Neural cell (in vitro differentiated cells): ENCODE measurements at regions not wholly inside any gene's neighbourhood (a gene's known extent, or its start where the extent isn't known, plus 50 kb on each side); places are given as distances from the start of the nearest gene placed in this dataset.

ENCODE experiments used
- H2AFZ ChIP-seq: fragments of 200-600, 300-800 bp; sonication (generic), shearing (Covaris generic); 2 replicates; pipeline ENCODE4 v1.6.0; 2014; ENCODE audit warnings: low read depth, mild to moderate bottlenecking, antibody characterized with exemption, low read length, moderate library complexity
- H3F3A ChIP-seq: fragments of 200-600 bp; shearing (Covaris generic); 2 replicates; pipeline ENCODE4 v1.6.1; 2016; ENCODE audit warnings: mild to moderate bottlenecking, moderate library complexity, mixed read lengths, antibody characterized with exemption, low read length; ENCODE audit not compliant: insufficient read depth, poor library complexity, severe bottlenecking
- H3K27ac ChIP-seq: fragments of 200-600, 300-800 bp; sonication (generic), shearing (Covaris generic); 2 replicates; pipeline ENCODE4 v1.5.1; 2014; ENCODE audit warnings: mild to moderate bottlenecking, low read length, moderate library complexity
- H3K27me3 ChIP-seq: fragments of 300-800, 200-600 bp; sonication (generic), shearing (Covaris generic); 2 replicates; pipeline ENCODE4 v1.6.0; 2014; ENCODE audit warnings: mild to moderate bottlenecking, low read depth, low read length, moderate library complexity; ENCODE audit not compliant: insufficient read depth
- H3K36me3 ChIP-seq: fragments of 300-800, 200-600 bp; sonication (generic), shearing (Covaris generic); 2 replicates; pipeline ENCODE4 v1.5.1; 2014; ENCODE audit warnings: mild to moderate bottlenecking, antibody characterized with exemption, low read length, moderate library complexity; ENCODE audit not compliant: insufficient read depth
- H3K4me2 ChIP-seq: fragments of 300-800, 200-600 bp; sonication (generic), shearing (Covaris generic); 2 replicates; pipeline ENCODE4 v1.6.0; 2014; ENCODE audit warnings: mild to moderate bottlenecking, low read length
- H3K4me3 ChIP-seq: fragments of 300-800, 200-600 bp; sonication (generic), shearing (Covaris generic); 2 replicates; pipeline ENCODE4 v1.5.1; 2014; ENCODE audit warnings: mild to moderate bottlenecking, low read length, moderate library complexity
- H3K79me2 ChIP-seq: fragments of 200-600 bp; shearing (Covaris generic); replicated peaks from 2 replicates; pipeline ENCODE4 v1.6.0; 2014; ENCODE audit warnings: mild to moderate bottlenecking, low read length, moderate library complexity; ENCODE audit not compliant: insufficient read depth
- H3K9ac ChIP-seq: fragments of 300-800, 200-600 bp; sonication (generic), shearing (Covaris generic); 2 replicates; pipeline ENCODE4 v1.6.1; 2016; ENCODE audit warnings: mild to moderate bottlenecking, low read length, mixed read lengths
- H3K9me2 ChIP-seq: fragments of 200-600 bp; shearing (Covaris generic); 2 replicates; pipeline ENCODE4 v1.6.1; 2016; ENCODE audit warnings: mild to moderate bottlenecking, low read length, mixed read lengths; ENCODE audit not compliant: insufficient read depth
- H3K9me3 ChIP-seq: fragments of 200-600, 300-800 bp; sonication (generic), shearing (Covaris generic); 2 replicates; pipeline ENCODE4 v1.6.1; 2016; ENCODE audit warnings: mild to moderate bottlenecking, mixed run types, low read length, moderate library complexity, mixed read lengths
- H4K20me1 ChIP-seq: fragments of 200-600 bp; shearing (Covaris generic); 2 replicates; pipeline ENCODE4 v1.6.1; 2016; ENCODE audit warnings: mild to moderate bottlenecking, mixed run types; ENCODE audit not compliant: insufficient read depth
- EP300 ChIP-seq: fragments of 450-650 bp; conservative IDR thresholded peaks from 2 replicates; pipeline ENCODE4 v1.6.1; 2014; ENCODE audit warnings: antibody characterized with exemption, mild to moderate bottlenecking, moderate library complexity; ENCODE audit not compliant: poor library complexity, severe bottlenecking
- EZH2 ChIP-seq: fragments of 200-600, 300-800 bp; shearing (Covaris generic), sonication (generic); IDR thresholded peaks from 2 replicates; pipeline ENCODE4 v1.6.1; 2014; ENCODE audit warnings: antibody characterized with exemption, low read length, borderline replicate concordance, mild to moderate bottlenecking; ENCODE audit not compliant: insufficient read depth, poor library complexity, severe bottlenecking
- MXI1 ChIP-seq: fragments of 450-650 bp; conservative IDR thresholded peaks from 2 replicates; pipeline ENCODE4 v1.6.1; 2014; ENCODE audit warnings: antibody characterized with exemption, mild to moderate bottlenecking; ENCODE audit not compliant: poor library complexity, severe bottlenecking
- POLR2AphosphoS5 ChIP-seq: IDR thresholded peaks from 2 replicates; pipeline ENCODE4 v1.6.1; 2012
- RAD21 ChIP-seq: fragments of 450-650 bp; conservative IDR thresholded peaks from 2 replicates; pipeline ENCODE4 v1.6.1; 2014; ENCODE audit warnings: antibody characterized with exemption, mild to moderate bottlenecking, moderate library complexity
- SMC3 ChIP-seq: fragments of 450-650 bp; conservative IDR thresholded peaks from 2 replicates; pipeline ENCODE4 v1.6.1; 2014; ENCODE audit warnings: antibody characterized with exemption, mild to moderate bottlenecking, moderate library complexity; ENCODE audit not compliant: poor library complexity
- TAF1 ChIP-seq: IDR thresholded peaks from 2 replicates; pipeline ENCODE4 v1.6.1; 2012; ENCODE audit warnings: low read depth
- TF ChIP-seq, protein P1 (sequence below): fragments of 450-650 bp; IDR thresholded peaks from 2 replicates; pipeline ENCODE4 v1.5.1; 2014; ENCODE audit warnings: antibody characterized with exemption, mild to moderate bottlenecking, moderate library complexity; ENCODE audit not compliant: poor library complexity, severe bottlenecking
- TF ChIP-seq, protein P2 (sequence below): IDR thresholded peaks from 2 replicates; pipeline ENCODE4 v1.6.1; 2012; ENCODE audit warnings: borderline replicate concordance

DNA sequence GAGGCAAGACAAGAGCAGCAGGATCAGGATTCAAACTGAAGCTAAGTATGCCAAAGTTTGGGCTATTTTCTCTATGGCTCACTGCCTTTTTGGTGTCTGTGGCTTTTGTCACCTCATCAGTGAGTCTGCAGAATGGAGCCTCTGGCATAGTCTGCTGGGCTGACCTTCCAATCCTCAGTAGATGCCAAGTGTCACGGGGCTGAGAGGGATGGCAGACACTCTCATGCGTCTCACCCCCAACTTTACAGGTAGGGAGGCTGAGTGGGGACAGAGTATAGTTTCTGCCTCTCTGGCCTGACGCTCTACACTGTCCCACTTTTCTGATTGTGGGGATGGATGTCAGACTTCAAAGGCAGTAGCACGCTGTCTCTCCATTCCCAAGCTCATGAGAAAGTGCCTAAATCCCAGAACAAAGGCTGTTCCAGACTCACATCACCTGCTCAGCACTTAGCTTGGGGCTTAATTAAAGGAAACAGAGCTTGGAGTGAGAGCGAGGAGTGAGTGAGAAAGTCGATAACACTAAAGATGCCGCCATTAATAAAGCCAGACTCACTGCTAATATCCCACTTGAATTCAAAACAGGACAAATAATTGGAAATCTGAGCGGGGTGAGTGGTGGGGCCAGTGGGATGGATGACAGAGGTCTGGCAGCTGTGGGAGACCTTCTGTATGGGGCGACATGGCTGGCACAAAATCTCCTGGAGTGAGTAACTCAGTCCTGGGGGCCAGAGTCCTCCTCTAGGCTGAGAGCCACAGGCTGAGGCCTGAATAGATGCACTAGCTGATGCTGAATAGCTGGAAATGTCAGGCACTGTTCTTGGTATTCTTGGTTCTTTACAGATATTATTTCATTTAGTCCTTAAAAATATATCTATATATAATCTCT is 78.4 kb upstream of the MRPS22 start:
- no peaks in the 10 kb centered on the region for H3F3A ChIP-seq

DNA sequence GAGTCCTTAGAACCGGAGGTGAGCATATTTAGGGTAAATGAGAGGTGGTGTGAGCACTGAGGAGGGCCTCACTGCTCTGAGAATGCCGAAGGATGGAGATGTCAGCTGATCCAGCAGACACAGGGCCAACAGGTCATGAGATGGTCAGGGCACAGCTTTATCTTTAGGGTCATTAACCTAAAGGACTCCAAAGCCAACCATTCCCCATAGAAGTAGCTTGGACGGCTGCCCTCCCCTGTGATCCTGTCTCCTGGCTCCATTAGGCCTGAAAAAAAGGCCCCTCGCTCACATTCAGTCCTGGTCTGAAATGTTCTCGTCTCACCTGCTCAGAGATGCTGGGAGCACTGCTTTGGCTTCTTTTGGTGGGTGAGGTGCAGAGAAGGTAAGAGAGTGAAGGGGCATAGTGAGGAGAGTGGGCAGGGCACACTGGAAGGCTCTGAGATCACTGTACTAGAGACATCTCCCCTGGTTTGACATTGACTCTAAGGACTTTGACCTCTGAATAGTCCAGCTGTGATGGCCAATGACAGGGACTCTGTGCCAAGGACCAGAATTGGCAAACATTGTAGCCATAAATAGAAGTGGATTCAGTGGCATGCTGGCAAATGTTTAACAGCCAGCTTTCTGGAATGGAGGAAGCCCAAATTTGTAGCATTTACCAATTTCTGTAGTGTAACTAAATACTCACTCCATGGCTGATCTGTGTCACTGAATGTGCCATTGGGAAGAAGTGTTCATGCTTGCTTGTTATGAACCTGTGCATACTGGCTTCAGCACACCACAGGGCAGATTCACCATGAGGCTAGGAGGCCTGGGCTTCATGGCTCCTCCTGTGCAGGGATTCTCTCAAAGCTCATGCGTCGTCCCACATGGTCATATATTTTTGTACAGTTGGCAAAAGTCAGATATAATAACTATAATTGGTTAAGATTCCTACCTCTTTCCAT is 76.2 kb upstream of the MRPS22 start:
- Histone ChIP-seq H3K9me2 (no peaks in the 10 kb centered on the region), H4K20me1 (no peaks in the 10 kb centered on the region), H3K27me3 (no peaks in the 10 kb centered on the region), H3K79me2 (no peaks in the 10 kb centered on the region), H2AFZ (no peak overlapping the region), H3K36me3 (no peaks in the 10 kb centered on the region), H3K9me3 (no peaks in the 10 kb centered on the region), H3K9ac (no peak overlapping the region), H3K27ac (no peak overlapping the region), H3K4me2 (no peak overlapping the region), H3K4me3 (no peak overlapping the region), H3F3A (no peaks in the 10 kb centered on the region)
- no peak for TF ChIP-seq SMC3
- TF ChIP-seq TAF1, result no peak
- TF ChIP-seq EZH2, result no peak
- TF ChIP-seq RAD21, result no peak

More for the DNA sequence above, 78.4 kb upstream of the MRPS22 start:
- TF ChIP-seq SMC3, result no peak
- TF ChIP-seq RAD21, result no peak
- no peak for TF ChIP-seq TAF1
- TF ChIP-seq, protein P1, sequence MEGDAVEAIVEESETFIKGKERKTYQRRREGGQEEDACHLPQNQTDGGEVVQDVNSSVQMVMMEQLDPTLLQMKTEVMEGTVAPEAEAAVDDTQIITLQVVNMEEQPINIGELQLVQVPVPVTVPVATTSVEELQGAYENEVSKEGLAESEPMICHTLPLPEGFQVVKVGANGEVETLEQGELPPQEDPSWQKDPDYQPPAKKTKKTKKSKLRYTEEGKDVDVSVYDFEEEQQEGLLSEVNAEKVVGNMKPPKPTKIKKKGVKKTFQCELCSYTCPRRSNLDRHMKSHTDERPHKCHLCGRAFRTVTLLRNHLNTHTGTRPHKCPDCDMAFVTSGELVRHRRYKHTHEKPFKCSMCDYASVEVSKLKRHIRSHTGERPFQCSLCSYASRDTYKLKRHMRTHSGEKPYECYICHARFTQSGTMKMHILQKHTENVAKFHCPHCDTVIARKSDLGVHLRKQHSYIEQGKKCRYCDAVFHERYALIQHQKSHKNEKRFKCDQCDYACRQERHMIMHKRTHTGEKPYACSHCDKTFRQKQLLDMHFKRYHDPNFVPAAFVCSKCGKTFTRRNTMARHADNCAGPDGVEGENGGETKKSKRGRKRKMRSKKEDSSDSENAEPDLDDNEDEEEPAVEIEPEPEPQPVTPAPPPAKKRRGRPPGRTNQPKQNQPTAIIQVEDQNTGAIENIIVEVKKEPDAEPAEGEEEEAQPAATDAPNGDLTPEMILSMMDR, result no peak
- TF ChIP-seq, protein P2, sequence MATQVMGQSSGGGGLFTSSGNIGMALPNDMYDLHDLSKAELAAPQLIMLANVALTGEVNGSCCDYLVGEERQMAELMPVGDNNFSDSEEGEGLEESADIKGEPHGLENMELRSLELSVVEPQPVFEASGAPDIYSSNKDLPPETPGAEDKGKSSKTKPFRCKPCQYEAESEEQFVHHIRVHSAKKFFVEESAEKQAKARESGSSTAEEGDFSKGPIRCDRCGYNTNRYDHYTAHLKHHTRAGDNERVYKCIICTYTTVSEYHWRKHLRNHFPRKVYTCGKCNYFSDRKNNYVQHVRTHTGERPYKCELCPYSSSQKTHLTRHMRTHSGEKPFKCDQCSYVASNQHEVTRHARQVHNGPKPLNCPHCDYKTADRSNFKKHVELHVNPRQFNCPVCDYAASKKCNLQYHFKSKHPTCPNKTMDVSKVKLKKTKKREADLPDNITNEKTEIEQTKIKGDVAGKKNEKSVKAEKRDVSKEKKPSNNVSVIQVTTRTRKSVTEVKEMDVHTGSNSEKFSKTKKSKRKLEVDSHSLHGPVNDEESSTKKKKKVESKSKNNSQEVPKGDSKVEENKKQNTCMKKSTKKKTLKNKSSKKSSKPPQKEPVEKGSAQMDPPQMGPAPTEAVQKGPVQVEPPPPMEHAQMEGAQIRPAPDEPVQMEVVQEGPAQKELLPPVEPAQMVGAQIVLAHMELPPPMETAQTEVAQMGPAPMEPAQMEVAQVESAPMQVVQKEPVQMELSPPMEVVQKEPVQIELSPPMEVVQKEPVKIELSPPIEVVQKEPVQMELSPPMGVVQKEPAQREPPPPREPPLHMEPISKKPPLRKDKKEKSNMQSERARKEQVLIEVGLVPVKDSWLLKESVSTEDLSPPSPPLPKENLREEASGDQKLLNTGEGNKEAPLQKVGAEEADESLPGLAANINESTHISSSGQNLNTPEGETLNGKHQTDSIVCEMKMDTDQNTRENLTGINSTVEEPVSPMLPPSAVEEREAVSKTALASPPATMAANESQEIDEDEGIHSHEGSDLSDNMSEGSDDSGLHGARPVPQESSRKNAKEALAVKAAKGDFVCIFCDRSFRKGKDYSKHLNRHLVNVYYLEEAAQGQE, result no peak
- no peak for TF ChIP-seq EZH2
- TF ChIP-seq EP300, result no peak
- no peak for TF ChIP-seq POLR2AphosphoS5
- TF ChIP-seq MXI1, result no peak
- Histone ChIP-seq H3K9me2 (no peaks in the 10 kb centered on the region), H2AFZ (no peak overlapping the region), H3K79me2 (no peaks in the 10 kb centered on the region), H3K36me3 (no peaks in the 10 kb centered on the region), H3K9me3 (no peaks in the 10 kb centered on the region), H3K4me3 (no peak overlapping the region), H4K20me1 (no peaks in the 10 kb centered on the region), H3K4me2 (no peak overlapping the region), H3K27ac (no peak overlapping the region), H3K27me3 (no peaks in the 10 kb centered on the region), H3K9ac (no peak overlapping the region)
